Ascending aorta (tissue), 2 donors: ENCODE measurements at regions not wholly inside any gene's neighbourhood (a gene's known extent, or its start where the extent isn't known, plus 50 kb on each side); places are given as distances from the start of the nearest gene placed in this dataset.

ENCODE experiments used
- DNase-seq, 2 donors: peaks; one replicate each; pipeline ENCODE4 v3.0.0-alpha.2; 2019; ENCODE audit warnings: low spot score in 2 of 2
- H3K27ac ChIP-seq, 2 donors: fragments of 200-600 bp; sonication (generic); one replicate each; pipeline ENCODE4 v1.5.1; 2016 to 2017; ENCODE audit warnings: mild to moderate bottlenecking in 1 of 2
- H3K27me3 ChIP-seq: fragments of 200-600 bp; sonication (generic); one replicate; pipeline ENCODE4 v1.5.1; 2017
- H3K36me3 ChIP-seq, 2 donors: fragments of 200-600 bp; sonication (generic); one replicate each; pipeline ENCODE4 v1.5.1; 2016
- H3K4me1 ChIP-seq, 2 donors: fragments of 200-600 bp; sonication (generic); one replicate each; pipeline ENCODE4 v1.5.1; 2016 to 2017; ENCODE audit warnings: mild to moderate bottlenecking in 1 of 2
- H3K4me3 ChIP-seq, 2 donors: fragments of 200-600 bp; sonication (generic); one replicate each; pipeline ENCODE4 v1.5.1; 2016 to 2017; ENCODE audit warnings: mild to moderate bottlenecking in 1 of 2
- H3K9me3 ChIP-seq, 2 donors: fragments of 200-600 bp; sonication (generic); one replicate each; pipeline ENCODE4 v1.5.1; 2016
- CTCF ChIP-seq, 3 experiments: fragments of 200-600 bp in 2 of 3; fragments of 450-650 bp in 1 of 3; sonication (generic) in 2 of 3; IDR thresholded peaks; one replicate each; pipeline ENCODE4 v1.5.1; 2016 to 2019; ENCODE audit warnings: antibody characterized with exemption in 3 of 3, mild to moderate bottlenecking in 1 of 3, moderate library complexity in 1 of 3
- intact Hi-C: fragments of 100-400 bp; cut with DNase I; formaldehyde crosslinking; loops from one replicate; pipeline ENCODE4 v1.15.1; 2023

GRCh38 chr10:18759575-18759974 lies 100.3 kb downstream of the ARL5B start:
- no peak for DNase-seq
- no peaks in the 10 kb centered on the region for H3K36me3 ChIP-seq
- intact Hi-C loops = no loop called here
- H3K4me1 ChIP-seq = no peaks in the 10 kb centered on the region
- H3K9me3 ChIP-seq = no peaks in the 10 kb centered on the region
- H3K27me3 ChIP-seq = no peaks in the 10 kb centered on the region
- H3K4me3 ChIP-seq = no peak overlapping the region
- H3K27ac ChIP-seq = no peak overlapping the region
- TF ChIP-seq CTCF (IDR thresholded peaks at IDR 0.05) = no peak

- H3K27me3 ChIP-seq = no peaks in the 10 kb centered on the region
- no peaks in the 10 kb centered on the region for H3K9me3 ChIP-seq
- no peaks in the 10 kb centered on the region for H3K36me3 ChIP-seq
- H3K4me3 ChIP-seq = no peak overlapping the region
- TF ChIP-seq CTCF (IDR thresholded peaks at IDR 0.05) = no peak
- intact Hi-C loops = no loop called here
- no peak overlapping the region for H3K27ac ChIP-seq
- no peaks in the 10 kb centered on the region for H3K4me1 ChIP-seq
- DNase-seq = no peak
Observed at GRCh38 chr10:18760836-18761235, 101.6 kb downstream of the ARL5B start.

- H3K36me3 ChIP-seq = no peaks in the 10 kb centered on the region
- no peak overlapping the region for H3K27ac ChIP-seq
- H3K4me3 ChIP-seq = no peak overlapping the region
- H3K9me3 ChIP-seq = no peaks in the 10 kb centered on the region
- H3K4me1 ChIP-seq = no peaks in the 10 kb centered on the region
- H3K27me3 ChIP-seq = no peaks in the 10 kb centered on the region
- intact Hi-C loops = no loop called here
- no peak for TF ChIP-seq CTCF (IDR thresholded peaks at IDR 0.05)
- DNase-seq = no peak
Observed at GRCh38 chr10:18767981-18768380, 108.8 kb downstream of the ARL5B start.

GRCh38 chr10:18773180-18773579 lies 113.9 kb downstream of the ARL5B start:
- TF ChIP-seq CTCF (IDR thresholded peaks at IDR 0.05) = no peak
- Histone ChIP-seq H3K4me3 (no peak overlapping the region), H3K27ac (no peak overlapping the region), H3K9me3 (no peaks in the 10 kb centered on the region), H3K27me3 (no peaks in the 10 kb centered on the region), H3K4me1 (no peaks in the 10 kb centered on the region), H3K36me3 (no peaks in the 10 kb centered on the region)
- no peak for DNase-seq
- intact Hi-C loops = no loop called here

- intact Hi-C loops = no loop called here
- H3K4me1 ChIP-seq = no peaks in the 10 kb centered on the region
- H3K4me3 ChIP-seq = no peak overlapping the region
- no peak overlapping the region for H3K27ac ChIP-seq
- H3K36me3 ChIP-seq = no peaks in the 10 kb centered on the region
- no peaks in the 10 kb centered on the region for H3K9me3 ChIP-seq
- no peaks in the 10 kb centered on the region for H3K27me3 ChIP-seq
- DNase-seq = no peak
- no peak for TF ChIP-seq CTCF (IDR thresholded peaks at IDR 0.05)
Observed at GRCh38 chr10:18777258-18777657, 118.0 kb downstream of the ARL5B start.

- H3K4me1 ChIP-seq = no peaks in the 10 kb centered on the region
- H3K9me3 ChIP-seq = no peaks in the 10 kb centered on the region
- no peaks in the 10 kb centered on the region for H3K27me3 ChIP-seq
- no peak for DNase-seq
- intact Hi-C loops = no loop called here
- no peak overlapping the region for H3K4me3 ChIP-seq
- no peak for TF ChIP-seq CTCF (IDR thresholded peaks at IDR 0.05)
- no peak overlapping the region for H3K27ac ChIP-seq
- H3K36me3 ChIP-seq = no peaks in the 10 kb centered on the region
Observed at GRCh38 chr10:18786478-18786877, 127.2 kb downstream of the ARL5B start.
